ENCODE measurements at regions not wholly inside any gene's neighbourhood (a gene's known extent, or its start where the extent isn't known, plus 50 kb on each side); places are given as distances from the start of the nearest gene placed in this dataset.

DNA sequence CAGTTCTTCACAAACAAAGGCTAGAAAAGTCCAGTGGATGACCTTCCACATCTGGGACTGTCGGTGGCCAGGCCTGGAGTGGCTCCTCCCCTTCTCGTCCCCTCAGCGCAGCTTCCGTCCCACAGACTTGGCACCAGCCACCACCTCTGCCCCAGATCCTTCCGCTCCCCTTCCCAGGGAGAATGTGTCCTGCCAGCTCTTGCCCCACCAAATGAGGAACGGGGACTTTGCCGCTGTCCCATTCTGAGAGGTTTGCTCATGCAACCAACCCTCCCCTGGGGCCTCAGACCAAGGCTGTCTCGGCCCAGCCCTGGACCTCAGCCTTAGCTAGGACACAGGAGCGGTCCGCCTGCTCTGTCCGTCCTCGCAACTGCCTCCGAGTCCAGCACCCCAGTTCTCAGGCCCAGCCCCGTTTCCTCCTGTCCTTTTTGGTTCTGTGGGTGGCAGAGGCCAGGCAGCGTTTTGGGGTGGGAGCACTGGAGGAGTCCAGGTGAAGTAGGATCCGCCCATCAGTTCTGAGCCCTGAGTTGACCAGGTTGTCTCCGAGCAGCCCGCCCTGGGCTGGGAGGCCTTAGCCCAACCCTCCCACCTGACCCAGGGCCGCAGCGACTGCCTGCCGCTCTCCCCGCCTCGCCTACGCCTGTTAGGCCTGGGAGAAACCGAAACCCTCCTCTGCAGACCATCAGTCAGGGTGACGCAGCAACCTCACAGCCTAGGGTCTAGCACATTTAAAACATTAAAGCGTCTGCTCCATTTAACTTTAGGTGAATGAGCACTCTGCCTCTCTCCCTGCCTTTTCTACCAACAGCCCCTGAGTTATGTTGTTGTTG, 284.3 kb downstream of the FOXO1 start:
- DNase-seq, result no peak

DNA sequence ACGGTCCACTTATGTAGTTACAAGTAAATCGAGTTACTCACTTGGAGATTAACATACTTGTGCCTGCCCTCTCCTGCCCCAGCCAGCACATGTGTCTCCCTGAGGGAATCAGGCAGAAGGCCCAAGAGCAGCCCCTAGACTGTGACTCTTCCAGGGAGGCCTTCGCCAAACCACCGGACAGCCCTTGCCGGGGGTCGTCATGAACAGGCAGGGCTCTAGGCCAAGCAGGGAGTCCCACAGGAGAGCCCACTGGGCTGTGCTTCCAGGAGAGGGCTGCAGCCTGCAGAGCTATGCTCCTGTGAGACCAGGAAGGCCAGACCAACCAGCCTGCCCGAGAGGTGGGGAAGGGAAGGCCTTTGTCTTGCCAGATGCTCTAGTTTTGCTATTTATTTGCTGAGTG, 283.3 kb downstream of the FOXO1 start:
- DNase-seq, result no peak

DNA sequence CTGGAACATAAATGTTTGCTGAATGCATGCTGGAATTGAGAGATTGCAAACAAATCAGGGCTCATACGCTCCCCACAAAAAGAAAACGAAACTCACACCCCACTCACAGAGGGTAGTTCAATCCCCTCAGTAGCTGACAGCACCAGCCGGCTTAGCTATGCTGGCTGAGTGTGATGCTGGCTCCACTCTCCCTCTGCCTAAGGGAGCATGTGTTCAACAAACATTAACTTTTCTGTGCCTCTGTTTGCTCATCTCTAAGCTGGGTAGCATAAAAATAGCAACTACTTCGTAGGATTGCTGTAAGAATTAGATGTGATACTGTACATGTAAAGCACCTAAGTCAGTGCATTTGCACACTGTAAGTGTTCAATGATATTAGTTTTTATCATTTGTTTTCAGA, 282.6 kb downstream of the FOXO1 start:
- no peak for DNase-seq

DNA sequence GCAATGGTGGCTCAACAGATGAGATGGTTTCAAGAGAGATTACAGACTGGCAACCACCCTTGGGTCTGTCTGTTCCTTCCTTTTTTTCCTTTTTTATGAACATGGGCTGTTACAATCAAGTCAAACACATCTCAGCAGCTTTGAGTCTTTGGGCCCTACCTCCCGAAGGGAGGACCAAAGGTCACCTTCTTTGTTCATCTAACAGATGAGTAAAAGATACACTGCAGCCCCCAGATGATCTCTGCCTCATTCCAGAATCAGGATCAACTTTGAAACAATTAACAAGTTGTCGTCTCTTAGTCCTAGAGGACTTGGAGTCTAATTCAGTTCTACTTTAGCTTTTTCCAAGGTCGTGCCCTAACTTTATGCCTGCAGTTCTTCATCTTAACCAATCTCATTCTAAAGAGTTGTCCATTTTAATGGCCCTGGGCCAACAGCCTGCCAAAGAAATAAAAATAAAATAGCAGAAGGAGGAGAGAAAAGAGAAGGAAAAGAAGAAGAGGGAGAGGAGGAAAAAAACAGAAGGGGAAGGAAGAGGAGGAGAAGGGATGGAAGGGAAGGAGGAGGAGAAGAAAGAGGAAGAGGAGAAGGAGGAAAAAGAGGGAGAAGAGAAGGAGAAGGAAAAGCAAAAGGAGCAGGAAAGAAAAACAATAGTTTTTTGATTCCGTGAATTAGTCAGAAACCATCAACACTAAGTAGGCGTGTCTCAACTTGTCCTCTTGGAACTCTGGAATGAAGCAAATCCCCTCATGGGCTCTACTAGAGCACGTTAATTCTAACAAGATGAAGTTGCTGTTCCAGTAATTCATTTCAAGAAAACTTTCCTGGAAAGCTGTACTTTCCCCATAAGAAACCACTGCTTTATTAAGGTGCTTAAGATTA, 281.2 kb downstream of the FOXO1 start:
- DNase-seq, result no peak

DNA sequence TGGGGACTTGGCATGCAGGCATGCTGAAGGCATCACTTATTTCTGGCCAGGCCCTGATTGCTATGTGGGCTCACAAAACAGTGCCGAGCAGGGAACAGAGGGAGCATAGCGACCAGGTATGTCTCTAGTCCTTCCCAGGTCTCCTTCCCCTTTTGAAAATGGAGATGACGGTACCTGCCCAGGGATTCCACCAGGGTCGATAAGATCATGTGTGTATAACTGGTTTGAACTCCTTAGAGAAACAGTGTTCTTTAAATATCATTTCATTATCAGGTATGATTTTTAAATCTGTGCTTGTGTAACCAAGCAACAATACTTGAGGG, 280.6 kb downstream of the FOXO1 start:
- no peak for DNase-seq

DNA sequence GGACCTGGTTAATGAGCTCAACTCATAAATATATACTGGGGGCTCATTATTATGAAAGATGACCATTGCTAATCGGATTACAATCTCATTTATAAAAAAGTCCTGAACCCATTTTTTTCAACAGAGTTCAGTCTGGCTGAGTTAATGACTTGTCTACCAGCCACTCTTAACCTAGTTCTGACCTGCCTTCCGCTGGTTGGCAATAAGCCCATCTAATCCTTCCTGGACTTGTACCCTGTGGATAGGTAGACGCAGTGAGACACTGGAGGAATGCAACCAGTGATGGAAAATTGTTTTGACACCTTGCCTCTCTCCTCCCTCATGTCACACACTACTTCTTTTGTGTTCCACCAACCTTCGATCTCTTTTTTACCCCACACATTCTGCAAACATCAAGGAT, 279.9 kb downstream of the FOXO1 start:
- no peak for DNase-seq

DNA sequence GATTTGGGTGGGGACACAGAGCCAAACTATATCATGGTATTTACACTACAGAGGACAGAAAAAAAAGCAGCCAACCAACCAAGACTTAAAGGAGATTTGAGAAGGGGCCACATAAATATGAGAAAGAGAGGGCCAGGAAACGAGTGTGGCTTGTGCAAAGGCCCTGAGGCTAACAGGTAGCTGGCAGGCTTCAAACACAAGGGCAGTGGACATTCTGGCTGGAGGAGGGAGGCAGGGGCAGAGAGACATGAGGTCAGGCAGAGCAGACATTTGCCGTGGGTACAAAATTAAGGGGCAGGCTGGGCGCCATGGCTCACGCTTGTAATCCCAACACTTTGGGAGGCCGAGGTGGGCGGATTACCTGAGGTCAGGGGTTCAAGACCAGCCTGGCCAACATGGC, 278.7 kb downstream of the FOXO1 start:
- DNase-seq, result no peak

DNA sequence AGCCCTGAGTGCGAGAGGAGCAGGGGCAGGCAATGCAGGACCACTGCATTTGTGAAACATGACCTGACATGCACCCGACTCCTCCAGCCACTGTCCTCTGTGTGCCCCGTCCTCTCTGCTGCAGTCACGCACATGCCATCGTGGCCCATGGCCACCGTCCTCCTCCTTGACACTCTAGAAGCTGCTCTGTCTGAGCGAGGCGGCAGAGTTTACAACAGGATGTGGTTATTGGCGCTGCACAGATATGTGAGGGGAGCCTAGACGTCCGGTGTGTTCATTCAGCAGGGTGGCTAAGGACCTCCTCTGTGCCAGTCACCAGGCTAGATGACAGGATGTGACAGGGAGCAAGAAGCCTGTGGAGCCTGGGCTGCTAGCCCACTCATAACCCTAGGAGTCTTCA, 277.8 kb downstream of the FOXO1 start:
- peak; percentile 23 for DNase-seq

DNA sequence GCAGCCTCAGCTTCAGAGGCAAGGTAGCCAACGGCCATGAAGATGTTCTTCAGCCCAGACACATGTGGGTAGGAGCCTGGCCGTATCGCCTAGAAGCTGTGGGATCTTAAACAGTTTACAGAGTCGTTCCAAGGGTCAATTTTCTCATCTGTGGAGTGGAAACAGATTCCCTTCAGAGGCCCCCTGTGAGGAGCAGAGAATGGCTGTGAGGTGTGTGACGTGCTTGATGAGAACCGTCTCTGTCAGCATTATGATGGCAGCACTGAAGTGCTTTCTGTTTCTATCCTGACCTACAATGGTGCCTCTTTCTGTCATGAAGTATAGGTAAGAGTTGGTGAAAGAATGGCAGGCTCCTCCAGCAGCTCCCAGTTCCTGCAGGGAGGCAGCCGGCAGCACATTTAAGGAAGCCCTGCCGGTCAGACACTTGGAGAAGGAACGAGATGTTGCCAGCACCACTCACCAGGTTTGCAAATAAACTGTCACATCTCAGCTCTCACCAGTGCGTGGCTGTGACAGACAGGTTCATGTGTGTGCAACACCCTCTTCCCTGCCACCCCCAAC, 277.3 kb downstream of the FOXO1 start:
- no peak for DNase-seq

DNA sequence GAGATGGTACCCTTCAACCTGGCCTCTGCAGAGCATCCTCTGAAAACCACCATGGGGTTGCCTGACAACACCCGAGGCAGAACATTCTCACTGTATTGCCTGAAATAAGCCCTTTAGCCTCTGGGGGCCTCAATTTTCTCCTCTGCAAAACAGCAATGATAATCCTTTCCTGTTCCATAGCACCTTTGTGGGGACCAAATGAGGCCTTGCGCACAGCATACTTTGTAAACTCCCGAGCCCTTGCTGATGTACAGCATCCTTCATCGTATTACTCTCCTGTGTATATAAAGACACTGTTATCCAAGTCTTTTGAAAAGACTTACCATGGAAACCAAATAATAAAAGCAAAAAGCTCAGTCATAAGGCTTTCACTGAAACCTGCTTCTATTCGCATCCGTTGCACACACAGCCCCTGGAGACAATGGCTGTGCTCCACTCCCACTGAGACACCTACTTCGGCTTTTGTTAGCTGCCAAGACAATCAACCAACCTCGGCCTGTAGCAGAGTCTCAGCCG, 276.0 kb downstream of the FOXO1 start:
- no peak for DNase-seq

DNA sequence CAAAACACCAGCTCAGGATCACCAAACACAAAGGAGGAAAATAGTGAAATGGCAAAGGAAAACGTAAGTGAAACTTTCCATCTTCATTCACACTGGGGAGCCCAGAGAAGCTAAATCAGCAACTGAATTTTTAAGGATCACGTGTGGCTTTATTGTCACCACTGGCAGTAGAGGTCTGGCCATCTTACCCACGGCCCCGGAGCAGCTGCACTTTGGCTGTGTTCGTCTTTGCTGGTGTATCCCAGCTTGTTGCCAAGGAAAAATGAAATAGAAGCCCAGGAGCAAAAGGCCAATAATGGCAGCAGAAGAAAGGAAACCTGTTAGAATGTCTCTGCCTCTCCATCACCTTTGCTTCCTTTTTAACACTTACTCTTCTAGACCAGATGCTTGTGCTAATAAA, 274.7 kb downstream of the FOXO1 start:
- DNase-seq, result no peak

DNA sequence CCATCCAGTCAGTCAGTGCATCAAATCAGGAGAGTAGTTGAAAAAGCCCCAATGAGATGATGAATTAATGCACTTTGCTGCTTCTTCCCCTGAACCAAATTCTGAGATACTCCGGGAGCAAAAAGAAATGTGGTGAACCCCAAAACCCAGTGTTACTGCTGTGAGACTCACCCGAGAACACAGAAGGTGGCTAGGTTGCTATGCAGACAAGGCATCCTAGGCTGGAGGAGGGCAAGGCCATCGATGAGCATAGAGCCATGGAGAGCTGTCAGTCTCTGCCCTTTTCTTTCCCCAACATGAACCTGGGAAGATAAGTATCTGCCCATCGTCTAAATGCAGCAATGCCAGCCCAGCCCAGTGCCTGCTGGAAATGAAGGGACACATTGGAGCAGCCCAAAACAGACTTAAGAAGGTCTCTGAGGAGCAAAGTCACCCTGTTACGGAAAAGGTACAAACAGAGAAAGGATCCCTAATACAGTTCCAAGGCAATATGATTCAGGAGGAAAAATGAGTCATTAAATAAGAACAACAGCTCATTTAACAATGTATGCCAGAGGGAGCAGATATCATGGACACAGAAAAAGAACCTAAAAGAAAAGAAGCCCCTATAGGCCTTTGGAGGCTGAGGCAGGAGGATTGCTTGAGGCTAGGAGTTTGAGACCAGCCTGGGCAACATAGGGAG, 272.0 kb downstream of the FOXO1 start:
- DNase-seq, result no peak

DNA sequence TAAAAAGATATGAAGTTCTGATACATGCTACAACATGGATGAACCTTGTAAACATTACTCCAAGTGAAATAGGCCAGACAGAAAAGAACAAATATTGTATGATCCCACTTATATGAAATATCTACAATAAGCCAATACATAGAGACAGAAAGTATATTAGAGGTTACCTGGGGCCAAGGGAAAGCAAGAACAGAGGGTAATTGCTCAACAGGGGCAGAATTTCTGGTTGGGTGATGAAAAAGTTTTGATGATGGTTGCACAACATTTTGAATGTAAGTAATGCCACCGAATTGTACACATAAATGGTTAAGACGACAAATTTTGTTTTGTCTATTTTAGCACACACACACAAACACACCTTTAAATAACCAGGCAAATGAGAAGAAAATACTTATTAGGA, 268.4 kb downstream of the FOXO1 start:
- no peak for DNase-seq

DNA sequence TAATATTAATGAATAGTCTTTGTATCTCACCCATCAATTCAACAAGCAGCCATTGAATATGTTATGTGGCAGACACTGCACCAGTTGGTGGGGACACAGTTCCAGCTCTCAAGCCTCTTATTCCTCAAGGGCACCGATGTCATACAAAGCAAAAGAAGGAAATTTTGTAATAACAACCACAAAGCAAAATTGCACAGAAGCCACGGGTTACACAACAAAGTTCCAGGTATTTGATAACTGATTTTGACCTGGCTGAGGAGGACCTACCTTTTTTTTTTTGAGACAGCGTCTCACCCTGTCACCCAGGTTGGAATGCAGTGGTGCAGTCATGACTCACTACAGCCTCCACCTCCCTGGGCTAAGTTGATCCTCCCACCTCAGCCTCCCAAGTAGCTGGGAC, 266.7 kb downstream of the FOXO1 start:
- no peak for DNase-seq

DNA sequence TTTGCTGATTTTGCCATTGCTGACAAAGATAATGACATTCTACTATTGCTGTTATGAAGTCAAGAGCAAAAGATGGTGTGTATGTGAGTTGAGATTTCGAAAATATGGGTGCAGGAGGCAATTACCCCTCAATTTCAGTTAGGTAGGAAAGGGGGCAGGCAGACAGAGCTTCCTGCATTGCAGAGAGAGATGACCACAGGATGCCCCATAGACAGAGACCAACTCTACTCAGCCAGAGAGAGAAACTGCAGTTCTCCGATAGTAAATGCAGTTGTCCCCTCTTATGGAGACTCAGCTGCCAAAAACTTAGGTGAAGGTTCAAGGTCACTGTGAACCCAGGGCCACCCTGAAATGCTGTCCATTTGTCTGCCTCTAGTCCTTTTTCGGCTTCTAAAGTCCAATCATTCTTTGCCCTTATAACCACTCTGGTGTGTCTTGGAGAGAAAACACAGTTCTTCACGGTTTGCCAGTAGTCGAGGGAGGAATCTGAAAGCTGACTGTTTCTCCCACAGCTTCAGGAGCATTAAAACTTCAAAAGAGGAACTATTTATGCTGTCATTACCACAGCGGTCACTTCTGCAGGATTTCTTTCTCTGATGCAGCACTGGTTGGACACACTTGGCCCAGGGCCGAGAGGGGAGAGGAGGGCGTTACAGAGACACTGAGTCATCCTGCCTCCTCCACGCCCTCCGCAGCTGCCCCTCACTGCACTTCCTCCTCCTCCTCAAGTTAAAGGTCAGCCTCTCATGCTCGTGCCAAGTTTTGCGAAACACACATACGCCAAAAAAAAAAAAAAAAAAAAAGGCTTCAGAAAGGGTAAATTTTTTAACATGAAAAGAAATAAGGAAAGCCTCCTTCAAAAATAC, 264.3 kb downstream of the FOXO1 start:
- peak; percentile 6 for DNase-seq

DNA sequence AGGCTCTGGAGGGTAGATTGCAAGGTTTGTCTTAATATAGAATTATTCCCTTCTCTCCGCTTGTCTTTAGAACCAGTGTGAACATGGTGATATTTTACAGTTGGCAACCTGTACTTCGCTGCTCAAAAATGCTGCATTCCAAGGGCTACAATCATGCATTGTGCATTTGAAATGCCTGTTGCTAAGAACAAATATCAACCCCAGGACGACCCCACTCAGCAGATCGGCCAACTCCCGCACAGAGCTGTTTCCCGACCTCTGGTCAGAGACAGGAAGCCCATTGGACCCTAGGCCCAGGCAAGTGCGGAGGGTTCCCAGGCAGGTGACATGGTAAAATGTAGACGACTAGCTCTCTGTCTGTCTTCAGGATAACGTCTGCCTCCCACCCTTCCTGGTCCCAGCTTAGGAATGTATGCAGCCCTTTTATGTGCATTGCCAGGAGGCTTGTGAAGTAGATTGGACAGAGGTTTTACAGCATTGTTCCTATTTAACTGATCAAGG, 263.5 kb downstream of the FOXO1 start:
- DNase-seq, result no peak

DNA sequence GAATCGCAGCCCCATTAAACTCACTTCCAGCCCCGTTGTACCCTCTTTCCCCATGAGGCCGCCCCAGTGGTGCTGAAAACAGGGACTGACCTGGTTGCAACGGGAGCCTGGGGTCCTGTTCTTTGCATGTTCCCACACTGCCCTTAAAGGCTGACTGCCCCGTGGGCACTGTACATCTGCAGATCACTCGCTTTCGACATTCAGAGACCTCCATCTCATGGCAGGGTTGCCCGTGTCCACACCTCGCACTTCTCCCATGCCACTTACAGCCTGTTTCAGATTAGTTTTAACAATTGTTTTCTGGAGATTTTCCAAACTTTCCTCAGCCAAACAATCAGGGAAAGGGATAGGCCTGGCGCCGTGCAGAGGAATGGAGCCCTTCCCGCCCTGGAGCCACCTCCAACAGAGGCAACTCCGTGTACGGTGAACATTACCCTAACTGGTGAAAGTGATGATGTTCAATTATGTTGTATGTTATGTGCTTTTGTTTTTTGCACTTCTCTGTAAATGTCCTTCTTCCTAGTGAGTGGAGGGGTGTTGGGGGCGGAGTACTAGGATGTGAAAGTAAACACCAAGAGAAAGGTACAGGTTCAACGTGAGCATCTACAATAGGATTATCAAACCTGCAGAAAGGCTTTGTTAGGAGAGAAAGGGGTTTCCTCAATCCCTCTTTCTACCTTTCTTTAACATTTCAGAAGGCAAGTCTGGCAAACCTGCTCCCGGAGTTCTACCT, 262.8 kb downstream of the FOXO1 start:
- no peak for DNase-seq

DNA sequence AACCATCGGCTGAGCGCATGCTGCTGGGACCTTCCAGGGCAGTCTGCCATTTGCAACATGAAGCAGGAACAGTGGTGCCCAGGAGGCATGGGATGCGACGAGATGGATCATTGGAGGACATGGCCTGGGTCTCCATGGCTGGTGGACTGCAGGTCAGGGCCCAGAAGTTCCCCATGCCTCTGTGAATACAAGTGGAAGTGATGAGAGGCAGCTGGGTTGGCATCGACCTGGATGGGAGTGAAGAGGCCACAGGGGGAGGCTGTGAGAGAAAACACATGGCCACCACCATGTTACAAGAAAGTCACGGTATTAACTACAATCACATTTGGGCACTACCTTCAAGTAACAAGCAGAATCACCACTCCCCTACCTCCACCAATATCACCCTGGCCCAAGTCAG, 262.0 kb downstream of the FOXO1 start:
- no peak for DNase-seq

DNA sequence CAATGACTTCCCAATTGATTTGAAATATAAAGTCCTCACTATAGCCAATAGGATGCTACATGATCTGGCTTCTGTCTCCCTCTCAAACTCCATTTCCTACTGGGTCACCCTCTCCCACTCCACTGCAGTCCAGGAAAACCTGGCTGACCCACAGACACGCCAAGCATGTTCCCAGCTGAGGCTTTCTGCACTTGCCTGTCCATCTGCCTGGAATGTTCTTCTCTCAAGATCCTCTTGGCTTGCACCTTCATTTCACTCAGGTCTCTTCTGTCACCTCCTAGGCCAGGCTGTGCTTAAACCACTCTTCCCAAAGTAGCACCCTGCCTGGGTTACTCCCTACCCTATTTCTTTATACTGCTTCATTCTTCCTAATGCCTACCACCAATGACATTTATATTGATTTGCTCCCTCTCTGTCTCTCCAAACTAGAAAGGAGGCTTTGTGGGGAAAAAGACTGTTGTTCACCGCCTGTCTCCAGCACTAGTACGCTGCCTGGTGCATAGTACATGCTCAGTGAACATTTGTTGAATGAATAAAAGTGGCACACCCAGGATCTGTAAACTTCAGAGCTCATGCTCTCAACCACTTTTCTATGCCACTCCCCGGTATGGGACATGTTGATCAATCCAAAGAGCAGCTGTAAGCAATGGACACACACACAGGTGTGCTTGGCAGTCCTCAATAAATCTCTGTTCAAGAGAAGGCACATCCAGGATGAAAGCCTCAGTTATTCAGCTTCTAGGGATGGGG, 261.3 kb downstream of the FOXO1 start:
- DNase-seq, result no peak

DNA sequence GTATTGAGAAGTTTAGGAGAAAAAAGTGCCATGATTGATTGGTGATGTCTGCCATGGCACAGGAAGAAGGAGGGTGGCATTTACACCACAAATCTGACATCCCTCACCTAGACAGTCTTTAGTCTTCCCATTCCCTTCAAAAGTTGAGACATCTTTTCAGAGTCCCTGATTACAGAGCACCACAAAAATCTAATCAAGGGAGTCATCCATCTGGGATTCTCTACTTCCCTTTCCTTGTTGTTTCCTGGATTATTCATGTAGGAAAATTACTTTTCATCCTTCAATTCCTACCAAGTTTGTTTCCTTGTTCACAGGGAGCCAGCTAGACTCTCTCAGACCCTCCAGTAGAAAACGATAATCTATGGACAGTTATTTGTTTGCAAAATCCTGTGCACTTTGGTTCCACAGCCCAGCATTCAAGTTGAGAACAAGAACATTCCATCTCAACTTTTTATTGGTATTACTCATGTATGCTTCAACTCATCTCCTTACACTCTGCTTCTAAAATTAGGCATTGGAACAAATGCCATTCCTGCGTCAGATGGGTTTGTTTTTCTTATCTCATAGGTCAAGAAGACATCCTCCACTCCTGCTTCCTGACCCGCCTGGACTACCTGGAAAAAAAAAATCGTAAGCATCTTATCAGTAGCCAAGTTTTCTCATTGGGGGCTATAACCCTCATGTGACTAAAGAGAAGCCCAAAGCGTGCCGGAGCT, 259.9 kb downstream of the FOXO1 start:
- no peak for DNase-seq
